H1 (cell line): ENCODE measurements at regions not wholly inside any gene's neighbourhood (a gene's known extent, or its start where the extent isn't known, plus 50 kb on each side); places are given as distances from the start of the nearest gene placed in this dataset.

Source experiments
- CTBP2 ChIP-seq: IDR thresholded peaks from 2 replicates; pipeline ENCODE4 v1.7.0; 2011; ENCODE audit warnings: borderline replicate concordance, mild to moderate bottlenecking, moderate library complexity, mixed read lengths, low read length; ENCODE audit not compliant: insufficient read depth, insufficient read length

GRCh38 chr10:129402459-129402858 lies 64.6 kb upstream of the MGMT start (continued):
- TF ChIP-seq CTBP2, result no peak
